Fibroblast of skin of right quadriceps (primary cell): ENCODE measurements at regions not wholly inside any gene's neighbourhood (a gene's known extent, or its start where the extent isn't known, plus 50 kb on each side); places are given as distances from the start of the nearest gene placed in this dataset.
A peak's percentile ranks its signal among the peaks of the same experiment; 100 is the strongest.
"Not testable (repeated sequence)": the region's sequence is repeated elsewhere in the genome, so short reads cannot be mapped to it uniquely, and the experiment has no call there.

Experiments
- DNase-seq: peaks from one replicate; pipeline ENCODE4 v3.0.0-alpha.2; 2013

- DNase-seq: no peak
Observed at GRCh38 chr17:51347851-51348584, 87.7 kb downstream of the UTP18 start.

GRCh38 chr17:51351080-51351479 is 90.7 kb downstream of the UTP18 start:
- no peak for DNase-seq

- DNase-seq: peak; percentile 11
Observed at GRCh38 chr17:51351890-51352289, 91.5 kb downstream of the UTP18 start.

- DNase-seq: no peak
Observed at GRCh38 chr17:51352798-51353197, 92.5 kb downstream of the UTP18 start.

GRCh38 chr17:51353296-51353695 is 93.0 kb downstream of the UTP18 start:
- DNase-seq: no peak

- DNase-seq: no peak
Observed at GRCh38 chr17:51354936-51355335, 94.6 kb downstream of the UTP18 start.

GRCh38 chr17:51355441-51356410 is 95.4 kb downstream of the UTP18 start:
- DNase-seq: no peak

- no peak for DNase-seq
Observed at GRCh38 chr17:51359055-51359454, 98.7 kb downstream of the UTP18 start.

- no peak for DNase-seq
Observed at GRCh38 chr17:51362811-51363585, 102.7 kb downstream of the UTP18 start.

- DNase-seq: no peak
Observed at GRCh38 chr17:51365090-51365489, 104.7 kb downstream of the UTP18 start.

GRCh38 chr17:51366866-51367265 is 106.5 kb downstream of the UTP18 start:
- no peak for DNase-seq

GRCh38 chr17:51367836-51368235 is 107.5 kb downstream of the UTP18 start:
- DNase-seq: not testable (repeated sequence)

- peak; percentile 41 for DNase-seq
Observed at GRCh38 chr17:51371732-51372151, 111.4 kb downstream of the UTP18 start.

- DNase-seq: peak; percentile 50
Observed at GRCh38 chr17:51372345-51373004, 112.1 kb downstream of the UTP18 start.

GRCh38 chr17:51373489-51374152 is 113.3 kb downstream of the UTP18 start:
- DNase-seq: no peak

- DNase-seq: no peak
Observed at GRCh38 chr17:51374209-51374608, 113.9 kb downstream of the UTP18 start.

GRCh38 chr17:51375771-51376170 is 115.4 kb downstream of the UTP18 start:
- no peak for DNase-seq

- no peak for DNase-seq
Observed at GRCh38 chr17:51376739-51377138, 116.4 kb downstream of the UTP18 start.

- DNase-seq: no peak
Observed at GRCh38 chr17:51381262-51381661, 120.9 kb downstream of the UTP18 start.

- DNase-seq: no peak
Observed at GRCh38 chr17:51385208-51385607, 124.9 kb downstream of the UTP18 start.

GRCh38 chr17:51387582-51387981 is 127.2 kb downstream of the UTP18 start:
- DNase-seq: no peak

GRCh38 chr17:51387986-51388385 is 127.6 kb downstream of the UTP18 start:
- DNase-seq: no peak
